ENCODE measurements at regions not wholly inside any gene's neighbourhood (a gene's known extent, or its start where the extent isn't known, plus 50 kb on each side); places are given as distances from the start of the nearest gene placed in this dataset.
"Not testable (repeated sequence)": the region's sequence is repeated elsewhere in the genome, so short reads cannot be mapped to it uniquely, and the experiment has no call there.

GRCh38 chr9:65566018-65566417 lies 109.7 kb upstream of the ZNG1E start:
- DNase-seq (ENCODE audit: low read depth); H3K4me3 ChIP-seq (ENCODE audit: low read depth, low read length): not testable (repeated sequence)

- not testable (repeated sequence) for H3K4me3 ChIP-seq (ENCODE audit: low read depth, low read length); DNase-seq (ENCODE audit: low read depth)
Observed at GRCh38 chr9:65519018-65519417, 156.7 kb upstream of the ZNG1E start.

- DNase-seq (ENCODE audit: low read depth); H3K4me3 ChIP-seq (ENCODE audit: low read depth, low read length): not testable (repeated sequence)
Observed at GRCh38 chr9:65514465-65514864, 161.3 kb upstream of the ZNG1E start.

GRCh38 chr9:65507897-65508296 lies 167.8 kb upstream of the ZNG1E start:
- DNase-seq (ENCODE audit: low read depth); H3K4me3 ChIP-seq (ENCODE audit: low read depth, low read length): not testable (repeated sequence)

- DNase-seq (ENCODE audit: low read depth); H3K4me3 ChIP-seq (ENCODE audit: low read depth, low read length): not testable (repeated sequence)
Observed at GRCh38 chr9:65504686-65505085, 171.0 kb upstream of the ZNG1E start.

GRCh38 chr9:65503696-65504095 lies 172.0 kb upstream of the ZNG1E start:
- DNase-seq (ENCODE audit: low read depth); H3K4me3 ChIP-seq (ENCODE audit: low read depth, low read length): not testable (repeated sequence)

GRCh38 chr9:65482890-65483289 lies 192.8 kb upstream of the ZNG1E start:
- not testable (repeated sequence) for DNase-seq (ENCODE audit: low read depth); H3K4me3 ChIP-seq (ENCODE audit: low read depth, low read length)

- not testable (repeated sequence) for H3K4me3 ChIP-seq (ENCODE audit: low read depth, low read length); DNase-seq (ENCODE audit: low read depth)
Observed at GRCh38 chr9:65481291-65481690, 194.4 kb upstream of the ZNG1E start.

- H3K4me3 ChIP-seq (ENCODE audit: low read depth, low read length); DNase-seq (ENCODE audit: low read depth): not testable (repeated sequence)
Observed at GRCh38 chr9:65474891-65475290, 189.9 kb upstream of the FOXD4L5 start.

- not testable (repeated sequence) for DNase-seq (ENCODE audit: low read depth)
Observed at GRCh38 chr9:65473059-65473822, 188.2 kb upstream of the FOXD4L5 start.

GRCh38 chr9:65471106-65471505 lies 186.1 kb upstream of the FOXD4L5 start:
- H3K4me3 ChIP-seq (ENCODE audit: low read depth, low read length); DNase-seq (ENCODE audit: low read depth): not testable (repeated sequence)

More at GRCh38 chr9:65473059-65473822, 188.2 kb upstream of the FOXD4L5 start:
- not testable (repeated sequence) for H3K4me3 ChIP-seq (ENCODE audit: low read depth, low read length)

- not testable (repeated sequence) for H3K4me3 ChIP-seq (ENCODE audit: low read depth, low read length); DNase-seq (ENCODE audit: low read depth)
Observed at GRCh38 chr9:65466911-65467734, 182.1 kb upstream of the FOXD4L5 start.

GRCh38 chr9:65465246-65465895 lies 180.4 kb upstream of the FOXD4L5 start:
- not testable (repeated sequence) for H3K4me3 ChIP-seq (ENCODE audit: low read depth, low read length); DNase-seq (ENCODE audit: low read depth)

- DNase-seq (ENCODE audit: low read depth); H3K4me3 ChIP-seq (ENCODE audit: low read depth, low read length): not testable (repeated sequence)
Observed at GRCh38 chr9:65462476-65462875, 177.5 kb upstream of the FOXD4L5 start.
